ENCODE measurements at regions not wholly inside any gene's neighbourhood (a gene's known extent, or its start where the extent isn't known, plus 50 kb on each side); places are given as distances from the start of the nearest gene placed in this dataset.

- no peak for DNase-seq (ENCODE audit: low read depth in 2 of 2)
Observed at GRCh38 chr5:152994033-152994680, 496.3 kb upstream of the GRIA1 start.

GRCh38 chr5:152995214-152995725 is 495.2 kb upstream of the GRIA1 start:
- DNase-seq (ENCODE audit: low read depth in 2 of 2) = no peak

- no peak for DNase-seq (ENCODE audit: low read depth in 2 of 2)
Observed at GRCh38 chr5:153005711-153006110, 484.8 kb upstream of the GRIA1 start.

- DNase-seq (ENCODE audit: low read depth in 2 of 2) = no peak
Observed at GRCh38 chr5:153006681-153007080, 483.8 kb upstream of the GRIA1 start.

- no peak for DNase-seq (ENCODE audit: low read depth in 2 of 2)
Observed at GRCh38 chr5:153014194-153014593, 476.3 kb upstream of the GRIA1 start.

- no peak for DNase-seq (ENCODE audit: low read depth in 2 of 2)
Observed at GRCh38 chr5:153018121-153018520, 472.3 kb upstream of the GRIA1 start.

GRCh38 chr5:153030755-153031725 is 459.4 kb upstream of the GRIA1 start:
- DNase-seq (ENCODE audit: low read depth in 2 of 2) = no peak

GRCh38 chr5:153039501-153039900 is 451.0 kb upstream of the GRIA1 start:
- DNase-seq (ENCODE audit: low read depth in 2 of 2) = no peak

- peak; percentile 68 to 73 for DNase-seq (ENCODE audit: low read depth in 2 of 2)
Observed at GRCh38 chr5:153043886-153044285, 446.6 kb upstream of the GRIA1 start.

- DNase-seq (ENCODE audit: low read depth in 2 of 2) = no peak
Observed at GRCh38 chr5:153050496-153051179, 439.8 kb upstream of the GRIA1 start.

- no peak for DNase-seq (ENCODE audit: low read depth in 2 of 2)
Observed at GRCh38 chr5:153066281-153066680, 424.2 kb upstream of the GRIA1 start.

- no peak for DNase-seq (ENCODE audit: low read depth in 2 of 2)
Observed at GRCh38 chr5:153067869-153068268, 422.6 kb upstream of the GRIA1 start.

GRCh38 chr5:153079396-153079795 is 411.1 kb upstream of the GRIA1 start:
- DNase-seq (ENCODE audit: low read depth in 2 of 2) = no peak

GRCh38 chr5:153080940-153081339 is 409.5 kb upstream of the GRIA1 start:
- DNase-seq (ENCODE audit: low read depth in 2 of 2) = no peak

GRCh38 chr5:153081385-153081784 is 409.1 kb upstream of the GRIA1 start:
- no peak for DNase-seq (ENCODE audit: low read depth in 2 of 2)

- no peak for DNase-seq (ENCODE audit: low read depth in 2 of 2)
Observed at GRCh38 chr5:153084511-153084910, 406.0 kb upstream of the GRIA1 start.

GRCh38 chr5:153086486-153086885 is 404.0 kb upstream of the GRIA1 start:
- no peak for DNase-seq (ENCODE audit: low read depth in 2 of 2)

GRCh38 chr5:153088538-153088937 is 401.9 kb upstream of the GRIA1 start:
- no peak for DNase-seq (ENCODE audit: low read depth in 2 of 2)

- DNase-seq (ENCODE audit: low read depth in 2 of 2) = no peak
Observed at GRCh38 chr5:153094333-153094732, 396.1 kb upstream of the GRIA1 start.

- no peak for DNase-seq (ENCODE audit: low read depth in 2 of 2)
Observed at GRCh38 chr5:153096381-153096780, 394.1 kb upstream of the GRIA1 start.

- DNase-seq (ENCODE audit: low read depth in 2 of 2) = no peak
Observed at GRCh38 chr5:153099328-153099727, 391.1 kb upstream of the GRIA1 start.

All from fibroblast of skin of left biceps (primary cell).